SK-N-SH treated with all-trans-retinoic acid at 6 μM for 48 hours (cell line): ENCODE measurements at regions not wholly inside any gene's neighbourhood (a gene's known extent, or its start where the extent isn't known, plus 50 kb on each side); places are given as distances from the start of the nearest gene placed in this dataset.
"Not testable (repeated sequence)": the region's sequence is repeated elsewhere in the genome, so short reads cannot be mapped to it uniquely, and the experiment has no call there.

Source experiments
- ATAC-seq: fragments of 200-7000 bp; cut with Tn5 transposase; 3 replicates; pipeline ENCODE4 v1.9.1; 2020; ENCODE audit warnings: mild to moderate bottlenecking, moderate library complexity
- BACH2 ChIP-seq: fragments of 250-450 bp; sonication (Bioruptor Pico); IDR thresholded peaks from 2 replicates; pipeline ENCODE4 v1.9.0; 2021; ENCODE audit warnings: mild to moderate bottlenecking, borderline replicate concordance
- CSDC2 ChIP-seq: fragments of 250-450 bp; sonication (Bioruptor Pico); IDR thresholded peaks from 2 replicates; pipeline ENCODE4 v1.5.0; 2020; ENCODE audit warnings: mild to moderate bottlenecking, moderate library complexity
- ESRRG ChIP-seq: fragments of 250-450 bp; sonication (Bioruptor Pico); IDR thresholded peaks from 2 replicates; pipeline ENCODE4 v1.6.1; 2021; ENCODE audit warnings: mild to moderate bottlenecking
- GLIS3 ChIP-seq: fragments of 250-450 bp; sonication (Bioruptor Pico); IDR thresholded peaks from 2 replicates; pipeline ENCODE4 v1.5.0; 2020; ENCODE audit warnings: mild to moderate bottlenecking, moderate library complexity
- ISL1 ChIP-seq: fragments of 250-450 bp; sonication (Bioruptor Pico); IDR thresholded peaks from 2 replicates; pipeline ENCODE4 v2.1.2; 2022; ENCODE audit warnings: mild to moderate bottlenecking, moderate library complexity
- OSR1 ChIP-seq: fragments of 250-450 bp; sonication (Bioruptor Pico); IDR thresholded peaks from 2 replicates; pipeline ENCODE4 v1.8.0; 2022; ENCODE audit warnings: moderate library complexity, mild to moderate bottlenecking, inconsistent platforms
- SNAI2 ChIP-seq: fragments of 250-450 bp; sonication (Bioruptor Pico); IDR thresholded peaks from 2 replicates; pipeline ENCODE4 v1.5.0; 2020; ENCODE audit warnings: mild to moderate bottlenecking, moderate library complexity
- TCF4 ChIP-seq: fragments of 250-450 bp; sonication (Bioruptor Pico); IDR thresholded peaks from 2 replicates; pipeline ENCODE4 v1.8.0; 2021; ENCODE audit warnings: mild to moderate bottlenecking, moderate library complexity, borderline replicate concordance
- TOX ChIP-seq: fragments of 250-450 bp; sonication (Bioruptor Pico); IDR thresholded peaks from 2 replicates; pipeline ENCODE4 v1.8.0; 2021; ENCODE audit warnings: mild to moderate bottlenecking, moderate library complexity, borderline replicate concordance
- ZC3H10 ChIP-seq: fragments of 250-450 bp; sonication (Bioruptor Pico); IDR thresholded peaks from 2 replicates; pipeline ENCODE4 v1.5.1; 2021; ENCODE audit warnings: mild to moderate bottlenecking, moderate library complexity
- ZFP3 ChIP-seq: fragments of 250-450 bp; sonication (Bioruptor Pico); IDR thresholded peaks from 2 replicates; pipeline ENCODE4 v1.5.0; 2020; ENCODE audit warnings: mild to moderate bottlenecking, moderate library complexity
- ZFP30 ChIP-seq: fragments of 450-650 bp; formaldehyde crosslinking; IDR thresholded peaks from 2 replicates; pipeline ENCODE4 v1.5.0; 2022; ENCODE audit warnings: mild to moderate bottlenecking, moderate library complexity
- ZNF565 ChIP-seq: fragments of 450-650 bp; formaldehyde crosslinking; conservative IDR thresholded peaks from 2 replicates; pipeline ENCODE4 v1.5.0; 2020; ENCODE audit warnings: low read depth, mild to moderate bottlenecking, moderate library complexity
- ZNF8 ChIP-seq: fragments of 450-650 bp; formaldehyde crosslinking; IDR thresholded peaks from 2 replicates; pipeline ENCODE4 v1.5.0; 2020; ENCODE audit warnings: mild to moderate bottlenecking, moderate library complexity
- TF ChIP-seq, protein P1 (sequence below): fragments of 250-450 bp; sonication (Bioruptor Pico); IDR thresholded peaks from 2 replicates; pipeline ENCODE4 v1.5.1; 2021; ENCODE audit warnings: mild to moderate bottlenecking, moderate library complexity
- TF ChIP-seq, protein P2 (sequence below): fragments of 250-450 bp; sonication (Bioruptor Pico); IDR thresholded peaks from 2 replicates; pipeline ENCODE4 v1.8.0; 2020; ENCODE audit warnings: mild to moderate bottlenecking, moderate library complexity, borderline replicate concordance
- TF ChIP-seq, protein P3 (sequence below): fragments of 250-450 bp; sonication (Bioruptor Pico); IDR thresholded peaks from 2 replicates; pipeline ENCODE4 v1.8.0; 2021; ENCODE audit warnings: low read depth, mild to moderate bottlenecking, moderate library complexity, borderline replicate concordance
- TF ChIP-seq, protein P4 (sequence below): fragments of 250-450 bp; sonication (Bioruptor Pico); IDR thresholded peaks from 2 replicates; pipeline ENCODE4 v1.5.0; 2020; ENCODE audit warnings: mild to moderate bottlenecking, moderate library complexity

DNA sequence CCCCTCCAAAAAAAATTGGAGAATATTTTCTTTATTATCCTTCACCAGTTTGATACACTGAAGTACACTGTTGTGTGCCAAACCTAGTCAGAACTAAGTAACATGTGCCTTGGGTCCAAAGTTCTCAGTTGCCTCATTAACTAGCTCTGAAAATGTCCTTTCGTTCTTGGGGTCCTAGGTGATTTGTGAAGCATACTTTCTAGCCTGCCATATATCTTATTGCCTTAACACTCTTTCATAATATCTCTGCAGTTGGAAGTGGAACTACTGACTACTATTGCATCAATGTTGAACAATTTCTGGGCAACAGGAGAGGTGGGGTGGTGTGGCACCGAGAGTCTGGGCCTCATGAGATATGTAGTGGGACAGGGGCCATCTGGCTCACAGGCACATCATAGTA lies 592.9 kb upstream of the FBXO33 start (continued):
- TF ChIP-seq, protein P1, sequence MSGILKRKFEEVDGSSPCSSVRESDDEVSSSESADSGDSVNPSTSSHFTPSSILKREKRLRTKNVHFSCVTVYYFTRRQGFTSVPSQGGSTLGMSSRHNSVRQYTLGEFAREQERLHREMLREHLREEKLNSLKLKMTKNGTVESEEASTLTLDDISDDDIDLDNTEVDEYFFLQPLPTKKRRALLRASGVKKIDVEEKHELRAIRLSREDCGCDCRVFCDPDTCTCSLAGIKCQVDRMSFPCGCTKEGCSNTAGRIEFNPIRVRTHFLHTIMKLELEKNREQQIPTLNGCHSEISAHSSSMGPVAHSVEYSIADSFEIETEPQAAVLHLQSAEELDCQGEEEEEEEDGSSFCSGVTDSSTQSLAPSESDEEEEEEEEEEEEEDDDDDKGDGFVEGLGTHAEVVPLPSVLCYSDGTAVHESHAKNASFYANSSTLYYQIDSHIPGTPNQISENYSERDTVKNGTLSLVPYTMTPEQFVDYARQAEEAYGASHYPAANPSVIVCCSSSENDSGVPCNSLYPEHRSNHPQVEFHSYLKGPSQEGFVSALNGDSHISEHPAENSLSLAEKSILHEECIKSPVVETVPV (CRISPR knock-in tag) = no peak
- TF ChIP-seq, protein P2, sequence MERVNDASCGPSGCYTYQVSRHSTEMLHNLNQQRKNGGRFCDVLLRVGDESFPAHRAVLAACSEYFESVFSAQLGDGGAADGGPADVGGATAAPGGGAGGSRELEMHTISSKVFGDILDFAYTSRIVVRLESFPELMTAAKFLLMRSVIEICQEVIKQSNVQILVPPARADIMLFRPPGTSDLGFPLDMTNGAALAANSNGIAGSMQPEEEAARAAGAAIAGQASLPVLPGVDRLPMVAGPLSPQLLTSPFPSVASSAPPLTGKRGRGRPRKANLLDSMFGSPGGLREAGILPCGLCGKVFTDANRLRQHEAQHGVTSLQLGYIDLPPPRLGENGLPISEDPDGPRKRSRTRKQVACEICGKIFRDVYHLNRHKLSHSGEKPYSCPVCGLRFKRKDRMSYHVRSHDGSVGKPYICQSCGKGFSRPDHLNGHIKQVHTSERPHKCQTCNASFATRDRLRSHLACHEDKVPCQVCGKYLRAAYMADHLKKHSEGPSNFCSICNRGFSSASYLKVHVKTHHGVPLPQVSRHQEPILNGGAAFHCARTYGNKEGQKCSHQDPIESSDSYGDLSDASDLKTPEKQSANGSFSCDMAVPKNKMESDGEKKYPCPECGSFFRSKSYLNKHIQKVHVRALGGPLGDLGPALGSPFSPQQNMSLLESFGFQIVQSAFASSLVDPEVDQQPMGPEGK (CRISPR knock-in tag) = no peak
- TF ChIP-seq ZFP3 (CRISPR knock-in tag) = no peak

DNA sequence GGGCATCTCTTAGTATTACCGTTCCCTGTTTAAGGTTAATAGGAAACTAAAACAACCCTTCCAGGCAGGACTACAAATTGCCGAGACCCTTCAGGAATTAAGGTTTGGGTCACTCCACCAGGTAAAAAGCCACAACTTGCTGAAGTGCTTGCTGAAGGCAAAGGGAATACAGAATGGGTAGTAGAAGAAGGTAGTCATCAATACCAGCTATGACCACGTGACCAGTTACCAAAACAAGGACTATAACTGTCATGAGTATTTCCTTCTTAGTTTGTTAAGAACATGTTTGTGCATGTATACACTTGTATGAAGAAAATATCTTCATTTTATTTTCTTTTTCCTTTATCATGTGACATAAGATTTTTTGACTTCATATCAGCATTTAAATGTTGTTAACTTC lies 578.7 kb upstream of the FBXO33 start:
- no peak for ATAC-seq
- TF ChIP-seq ZC3H10 (CRISPR knock-in tag) (no peak), TCF4 (CRISPR knock-in tag) (no peak)
- TF ChIP-seq, protein P3, sequence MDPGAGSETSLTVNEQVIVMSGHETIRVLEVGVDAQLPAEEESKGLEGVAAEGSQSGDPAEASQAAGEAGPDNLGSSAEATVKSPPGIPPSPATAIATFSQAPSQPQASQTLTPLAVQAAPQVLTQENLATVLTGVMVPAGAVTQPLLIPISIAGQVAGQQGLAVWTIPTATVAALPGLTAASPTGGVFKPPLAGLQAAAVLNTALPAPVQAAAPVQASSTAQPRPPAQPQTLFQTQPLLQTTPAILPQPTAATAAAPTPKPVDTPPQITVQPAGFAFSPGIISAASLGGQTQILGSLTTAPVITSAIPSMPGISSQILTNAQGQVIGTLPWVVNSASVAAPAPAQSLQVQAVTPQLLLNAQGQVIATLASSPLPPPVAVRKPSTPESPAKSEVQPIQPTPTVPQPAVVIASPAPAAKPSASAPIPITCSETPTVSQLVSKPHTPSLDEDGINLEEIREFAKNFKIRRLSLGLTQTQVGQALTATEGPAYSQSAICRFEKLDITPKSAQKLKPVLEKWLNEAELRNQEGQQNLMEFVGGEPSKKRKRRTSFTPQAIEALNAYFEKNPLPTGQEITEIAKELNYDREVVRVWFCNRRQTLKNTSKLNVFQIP (CRISPR knock-in tag) = no peak

DNA sequence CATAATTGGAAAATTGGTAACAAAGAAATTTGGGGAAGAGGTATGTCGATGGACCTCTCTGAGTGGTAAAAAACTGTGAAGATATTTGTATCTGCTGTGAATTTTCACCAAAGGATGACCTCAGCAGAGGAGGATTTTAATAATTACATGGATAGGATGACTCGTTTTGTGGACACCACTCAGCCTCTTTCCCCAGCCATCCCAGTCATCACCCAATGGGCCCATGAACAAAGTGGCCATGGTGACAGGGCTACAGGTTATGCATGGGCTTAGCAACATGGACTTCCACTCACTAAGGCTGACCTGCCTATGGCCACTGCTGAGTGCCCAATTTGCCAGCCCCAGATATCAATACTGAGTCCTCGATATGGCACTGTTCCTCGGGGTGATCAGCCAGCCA lies 577.5 kb upstream of the FBXO33 start:
- ATAC-seq = no peak
- no peak for TF ChIP-seq OSR1 (CRISPR knock-in tag)
- TF ChIP-seq, all 23 proteins: peak for 0

DNA sequence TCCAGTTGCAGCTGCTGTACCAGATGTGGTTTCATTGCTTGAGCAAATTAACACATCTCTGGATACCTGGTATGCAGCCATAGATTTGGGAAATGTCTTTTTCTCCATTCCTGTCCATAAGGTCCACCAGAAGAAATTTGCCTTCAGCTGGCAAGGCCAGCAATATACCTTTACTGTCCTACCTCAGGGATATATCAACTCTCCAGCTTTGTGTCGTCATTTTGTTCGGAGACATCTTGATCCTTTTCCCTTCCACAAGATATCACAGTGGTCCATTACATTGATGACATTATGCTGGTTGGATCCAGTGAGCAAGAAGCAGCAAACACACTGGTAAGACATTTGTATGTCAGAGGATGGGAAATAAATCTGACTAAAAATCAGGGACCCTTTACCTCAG lies 576.1 kb upstream of the FBXO33 start:
- ATAC-seq = not testable (repeated sequence)

DNA sequence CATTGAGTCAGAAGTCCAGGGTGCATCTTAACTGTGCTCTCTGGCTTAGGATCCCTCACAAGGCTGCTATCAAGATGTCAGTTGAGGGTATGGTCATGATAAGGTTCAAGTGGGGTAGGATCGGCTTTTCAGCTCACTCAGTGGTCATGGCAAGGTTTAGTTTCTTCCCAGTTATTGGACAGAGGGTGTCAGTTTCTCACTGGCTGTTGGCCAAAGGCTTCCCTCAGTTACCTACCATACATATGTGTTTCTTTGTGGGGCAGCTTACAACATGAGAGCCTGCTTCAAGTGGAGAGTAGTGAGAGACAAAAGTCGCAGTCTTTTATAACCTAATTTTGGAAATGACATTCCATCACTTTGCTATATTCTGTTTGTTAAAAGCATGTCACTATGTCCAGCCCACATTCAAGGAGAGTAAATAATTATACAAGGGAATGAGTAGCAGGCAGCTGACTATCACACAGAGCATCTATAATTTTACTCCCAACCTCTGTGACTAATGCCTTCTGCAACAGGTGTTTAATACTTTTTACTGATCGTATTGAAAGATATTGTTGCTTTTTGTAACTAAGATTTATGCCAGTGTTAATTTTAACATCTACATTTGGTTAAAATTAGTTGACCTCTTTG lies 572.8 kb upstream of the FBXO33 start:
- TF ChIP-seq, protein P1 (CRISPR knock-in tag) = no peak
- no peak for ATAC-seq

DNA sequence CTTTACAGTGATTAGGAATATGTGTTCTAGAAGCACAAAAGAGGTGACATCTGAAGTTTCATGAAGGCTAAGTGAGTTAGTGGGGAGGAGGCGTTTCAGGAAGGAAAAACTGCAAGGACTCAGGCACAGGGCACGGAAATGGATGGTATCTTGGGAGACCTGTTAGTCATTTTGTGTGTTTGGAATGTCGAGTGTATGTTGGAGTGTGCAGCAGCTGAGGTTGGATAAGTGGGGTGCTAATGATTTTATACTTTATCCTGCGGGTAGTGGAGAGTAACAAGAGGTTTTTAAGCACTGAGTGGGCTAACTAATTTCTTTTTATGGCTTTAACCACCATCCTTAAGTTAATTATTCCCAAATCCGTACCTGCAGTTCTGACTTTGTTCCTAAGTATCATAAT lies 571.5 kb upstream of the FBXO33 start:
- ATAC-seq = no peak
- TF ChIP-seq ZNF8 (CRISPR knock-in tag) (no peak), ZFP30 (CRISPR knock-in tag) (no peak), ZC3H10 (CRISPR knock-in tag) (no peak), TOX (CRISPR knock-in tag) (no peak), ESRRG (no peak), ZNF565 (CRISPR knock-in tag) (no peak), BACH2 (no peak), ISL1 (CRISPR knock-in tag) (no peak), SNAI2 (CRISPR knock-in tag) (no peak), CSDC2 (CRISPR knock-in tag) (no peak), GLIS3 (CRISPR knock-in tag) (no peak)
- TF ChIP-seq, protein P1 (CRISPR knock-in tag) = no peak
- TF ChIP-seq, protein P4, sequence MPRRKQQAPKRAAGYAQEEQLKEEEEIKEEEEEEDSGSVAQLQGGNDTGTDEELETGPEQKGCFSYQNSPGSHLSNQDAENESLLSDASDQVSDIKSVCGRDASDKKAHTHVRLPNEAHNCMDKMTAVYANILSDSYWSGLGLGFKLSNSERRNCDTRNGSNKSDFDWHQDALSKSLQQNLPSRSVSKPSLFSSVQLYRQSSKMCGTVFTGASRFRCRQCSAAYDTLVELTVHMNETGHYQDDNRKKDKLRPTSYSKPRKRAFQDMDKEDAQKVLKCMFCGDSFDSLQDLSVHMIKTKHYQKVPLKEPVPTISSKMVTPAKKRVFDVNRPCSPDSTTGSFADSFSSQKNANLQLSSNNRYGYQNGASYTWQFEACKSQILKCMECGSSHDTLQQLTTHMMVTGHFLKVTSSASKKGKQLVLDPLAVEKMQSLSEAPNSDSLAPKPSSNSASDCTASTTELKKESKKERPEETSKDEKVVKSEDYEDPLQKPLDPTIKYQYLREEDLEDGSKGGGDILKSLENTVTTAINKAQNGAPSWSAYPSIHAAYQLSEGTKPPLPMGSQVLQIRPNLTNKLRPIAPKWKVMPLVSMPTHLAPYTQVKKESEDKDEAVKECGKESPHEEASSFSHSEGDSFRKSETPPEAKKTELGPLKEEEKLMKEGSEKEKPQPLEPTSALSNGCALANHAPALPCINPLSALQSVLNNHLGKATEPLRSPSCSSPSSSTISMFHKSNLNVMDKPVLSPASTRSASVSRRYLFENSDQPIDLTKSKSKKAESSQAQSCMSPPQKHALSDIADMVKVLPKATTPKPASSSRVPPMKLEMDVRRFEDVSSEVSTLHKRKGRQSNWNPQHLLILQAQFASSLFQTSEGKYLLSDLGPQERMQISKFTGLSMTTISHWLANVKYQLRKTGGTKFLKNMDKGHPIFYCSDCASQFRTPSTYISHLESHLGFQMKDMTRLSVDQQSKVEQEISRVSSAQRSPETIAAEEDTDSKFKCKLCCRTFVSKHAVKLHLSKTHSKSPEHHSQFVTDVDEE (CRISPR knock-in tag) = no peak
